Renal cortex interstitium (tissue), 11 donors: ENCODE measurements at regions not wholly inside any gene's neighbourhood (a gene's known extent, or its start where the extent isn't known, plus 50 kb on each side); places are given as distances from the start of the nearest gene placed in this dataset.

Experiments used
- DNase-seq, 11 donors: peaks; one replicate each; pipeline ENCODE4 v3.0.0-alpha.2; 2013; ENCODE audit warnings: low read depth in 9 of 11, low spot score in 4 of 11; ENCODE audit errors: extremely low read depth in 1 of 11

- DNase-seq = no peak
Observed at GRCh38 chr20:58162986-58163385, 65.5 kb downstream of the ANKRD60 start.

GRCh38 chr20:58161192-58161591 lies 67.3 kb downstream of the ANKRD60 start:
- DNase-seq = no peak

GRCh38 chr20:58160451-58161061 lies 67.9 kb downstream of the ANKRD60 start:
- DNase-seq = no peak

- DNase-seq = no peak
Observed at GRCh38 chr20:58155148-58155925, 73.1 kb downstream of the ANKRD60 start.

GRCh38 chr20:58154113-58154512 lies 74.3 kb downstream of the ANKRD60 start:
- no peak for DNase-seq

GRCh38 chr20:58153121-58153520 lies 75.3 kb downstream of the ANKRD60 start:
- no peak for DNase-seq

GRCh38 chr20:58150772-58151171 lies 77.7 kb downstream of the ANKRD60 start:
- no peak for DNase-seq

GRCh38 chr20:58149437-58150091 lies 78.9 kb downstream of the ANKRD60 start:
- no peak for DNase-seq

GRCh38 chr20:58148891-58149290 lies 79.6 kb downstream of the ANKRD60 start:
- DNase-seq = no peak

- no peak for DNase-seq
Observed at GRCh38 chr20:58147628-58148370, 80.7 kb downstream of the ANKRD60 start.

GRCh38 chr20:58146746-58147140 lies 81.7 kb downstream of the ANKRD60 start:
- DNase-seq = no peak

- DNase-seq = no peak
Observed at GRCh38 chr20:58146081-58146745, 82.2 kb downstream of the ANKRD60 start.

- no peak for DNase-seq
Observed at GRCh38 chr20:58145506-58146080, 82.9 kb downstream of the ANKRD60 start.

GRCh38 chr20:58144096-58144495 lies 84.4 kb downstream of the ANKRD60 start:
- DNase-seq = no peak

GRCh38 chr20:58143531-58143930 lies 84.9 kb downstream of the ANKRD60 start:
- no peak for DNase-seq

GRCh38 chr20:58142843-58143185 lies 85.6 kb downstream of the ANKRD60 start:
- DNase-seq = no peak

- no peak for DNase-seq
Observed at GRCh38 chr20:58141971-58142842, 86.2 kb downstream of the ANKRD60 start.

- no peak for DNase-seq
Observed at GRCh38 chr20:58141496-58141895, 87.0 kb downstream of the ANKRD60 start.
